HG02885 (cell line): ENCODE measurements at regions not wholly inside any gene's neighbourhood (a gene's known extent, or its start where the extent isn't known, plus 50 kb on each side); places are given as distances from the start of the nearest gene placed in this dataset.

ENCODE experiments used
- ATAC-seq: cut with Tn5 transposase; IDR thresholded peaks from one replicate; pipeline ENCODE4 v1.9.1; 2021; ENCODE audit warnings: mild to moderate bottlenecking; ENCODE audit not compliant: unreplicated experiment, poor library complexity

DNA sequence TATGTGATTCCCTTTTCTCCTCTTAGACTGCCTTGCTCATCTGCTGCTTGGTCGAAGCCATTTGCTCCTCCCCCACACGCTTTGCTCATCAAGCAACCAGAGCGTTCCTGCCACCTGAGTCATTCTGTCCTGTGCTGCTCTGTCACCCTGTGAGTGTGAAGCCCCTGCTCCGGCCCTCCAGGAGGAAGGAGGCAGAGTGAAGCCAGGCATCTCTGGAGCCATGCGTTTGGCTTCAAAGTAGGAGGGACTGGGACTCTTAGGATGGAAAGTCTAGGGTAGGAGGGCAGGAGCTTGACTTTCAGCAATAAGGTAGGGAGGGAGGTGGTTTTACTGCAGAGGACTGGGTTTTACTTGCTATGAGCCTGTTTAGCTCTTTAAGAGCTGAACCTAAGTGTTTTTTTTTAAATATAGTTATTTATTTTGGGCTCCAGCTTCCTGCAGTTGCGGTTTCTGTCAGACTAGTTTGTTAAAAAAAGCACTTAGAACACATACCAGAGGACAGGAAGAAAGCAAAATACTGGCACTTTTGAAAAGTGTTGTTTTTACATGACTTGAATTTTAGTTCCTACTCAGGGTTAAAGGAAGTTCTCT lies 63.6 kb downstream of the SPINK2 start:
- peak; percentile 91 for ATAC-seq

DNA sequence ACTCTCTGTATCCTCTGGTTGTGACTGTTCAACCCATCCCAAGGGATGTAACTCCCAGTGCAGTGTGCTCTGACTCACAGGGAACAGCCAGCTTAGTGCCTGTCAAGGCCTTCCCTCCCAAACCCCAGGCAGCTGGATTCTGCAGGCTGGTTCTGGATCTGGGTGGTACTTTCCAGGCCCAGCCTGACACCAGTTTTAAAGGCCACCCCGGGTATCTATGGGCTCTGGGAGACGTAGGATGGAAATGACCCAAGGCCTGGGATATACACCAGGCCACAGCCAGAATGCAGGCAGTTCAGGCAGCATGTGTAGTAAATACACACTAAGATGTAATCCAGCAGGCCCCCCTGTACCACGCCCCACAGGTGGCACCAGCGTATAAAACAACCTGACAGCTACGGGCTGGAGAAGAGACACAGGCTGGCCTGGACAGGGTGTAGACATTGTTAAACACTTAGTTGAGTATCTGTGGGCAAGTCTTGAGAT lies 64.2 kb downstream of the SPINK2 start:
- peak; percentile 45 for ATAC-seq

DNA sequence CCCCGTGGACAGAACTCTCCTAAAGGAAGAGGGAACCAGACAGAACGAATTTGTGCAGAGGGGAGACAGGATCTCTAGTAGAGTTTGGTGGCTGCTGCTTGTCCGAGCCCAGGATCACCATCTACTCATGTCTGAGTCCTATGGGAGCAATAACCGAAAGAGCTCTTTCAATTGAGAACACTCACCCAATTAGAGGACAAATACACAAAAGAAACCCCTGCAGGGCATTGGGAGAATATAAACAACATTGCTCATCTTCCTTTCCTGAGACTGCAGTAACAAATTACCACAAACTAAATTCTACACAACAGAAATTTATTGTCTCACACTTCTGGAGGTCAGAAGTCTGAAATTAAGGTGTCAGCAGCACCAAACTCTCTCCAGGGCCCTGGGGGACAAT lies 65.6 kb downstream of the SPINK2 start:
- no peak for ATAC-seq

DNA sequence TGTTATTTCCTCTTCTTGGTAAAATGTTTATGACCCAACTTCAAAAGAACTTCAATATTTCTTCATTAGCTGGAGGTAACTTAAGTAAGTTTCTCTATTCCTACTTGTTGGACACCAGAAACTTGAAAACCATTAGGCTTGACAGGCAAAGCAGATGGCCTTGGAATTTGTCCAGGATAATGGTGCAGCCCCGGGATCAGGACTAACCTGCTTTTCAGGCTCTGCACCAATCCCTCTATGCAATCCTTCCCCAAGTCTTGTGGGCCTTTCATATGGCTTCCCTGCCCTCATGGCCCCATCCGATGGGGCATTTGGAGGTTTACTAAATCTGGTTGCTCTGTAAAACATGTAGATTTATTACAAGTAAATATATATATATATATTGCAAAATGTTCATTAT lies 68.5 kb downstream of the SPINK2 start:
- no peak for ATAC-seq

DNA sequence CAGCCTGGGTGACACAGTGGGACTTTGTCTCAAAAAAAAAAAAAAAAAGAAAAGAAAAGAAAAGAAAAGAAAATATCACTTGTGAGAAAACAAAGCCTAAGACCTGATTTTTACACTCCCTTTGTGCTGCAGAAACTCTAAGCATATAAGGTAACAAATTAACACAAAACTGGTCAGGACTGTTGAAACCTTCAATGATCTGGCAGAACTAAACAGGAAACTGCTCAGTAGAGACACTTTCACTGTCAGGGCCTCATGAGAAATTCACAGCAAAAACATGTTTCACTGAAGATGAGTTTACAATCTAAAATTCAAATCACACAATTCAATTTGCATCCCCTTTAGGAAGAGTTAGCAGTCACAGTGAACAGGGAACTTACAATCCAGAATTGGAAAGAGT lies 69.1 kb upstream of the HOPX start:
- no peak for ATAC-seq

- ATAC-seq = no peak
Observed at GRCh38 chr4:56748271-56748670, 67.2 kb upstream of the HOPX start.

- no peak for ATAC-seq
Observed at GRCh38 chr4:56746639-56747038, 65.5 kb upstream of the HOPX start.

- no peak for ATAC-seq
Observed at GRCh38 chr4:56745042-56745441, 63.9 kb upstream of the HOPX start.

DNA sequence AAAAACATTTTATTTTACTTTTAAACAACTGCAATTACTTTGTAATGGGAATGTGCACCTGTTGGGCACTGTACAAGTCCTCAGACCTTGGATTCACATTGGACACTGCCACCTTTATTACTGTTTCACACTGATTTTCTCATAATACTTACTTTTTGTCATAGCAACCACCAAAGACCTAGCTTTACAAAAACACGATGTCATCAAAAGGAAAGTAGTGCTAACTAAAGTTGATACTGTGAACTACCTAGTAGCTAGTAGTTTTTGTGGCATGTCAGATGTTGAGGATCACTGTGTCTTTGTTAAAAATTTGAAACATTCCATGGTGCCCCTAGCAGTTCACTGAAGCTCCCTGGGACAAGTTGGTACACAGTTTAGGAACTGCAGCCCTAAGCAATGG lies 62.9 kb upstream of the HOPX start:
- no peak for ATAC-seq

GRCh38 chr4:56743550-56743949 lies 62.5 kb upstream of the HOPX start:
- ATAC-seq = no peak

- no peak for ATAC-seq
Observed at GRCh38 chr4:56742080-56742871, 61.2 kb upstream of the HOPX start.

DNA sequence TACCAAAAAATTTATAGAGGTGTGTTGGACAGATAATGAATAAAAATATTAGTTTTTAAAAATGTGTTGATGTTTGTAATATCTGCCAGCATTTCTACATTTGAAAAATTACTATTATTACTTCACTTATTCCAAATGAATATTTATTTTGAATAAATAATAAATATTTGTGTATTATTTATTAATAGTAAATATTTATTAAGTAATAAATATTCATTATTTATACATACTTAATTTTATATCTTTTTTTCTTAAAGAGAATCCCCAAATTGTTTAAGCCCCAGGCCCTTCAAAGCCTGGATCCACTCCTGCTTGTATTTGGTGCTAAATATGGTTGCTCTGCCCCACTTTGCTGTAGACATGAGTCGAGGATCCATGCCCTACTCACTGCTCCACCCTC lies 60.5 kb upstream of the HOPX start:
- no peak for ATAC-seq

DNA sequence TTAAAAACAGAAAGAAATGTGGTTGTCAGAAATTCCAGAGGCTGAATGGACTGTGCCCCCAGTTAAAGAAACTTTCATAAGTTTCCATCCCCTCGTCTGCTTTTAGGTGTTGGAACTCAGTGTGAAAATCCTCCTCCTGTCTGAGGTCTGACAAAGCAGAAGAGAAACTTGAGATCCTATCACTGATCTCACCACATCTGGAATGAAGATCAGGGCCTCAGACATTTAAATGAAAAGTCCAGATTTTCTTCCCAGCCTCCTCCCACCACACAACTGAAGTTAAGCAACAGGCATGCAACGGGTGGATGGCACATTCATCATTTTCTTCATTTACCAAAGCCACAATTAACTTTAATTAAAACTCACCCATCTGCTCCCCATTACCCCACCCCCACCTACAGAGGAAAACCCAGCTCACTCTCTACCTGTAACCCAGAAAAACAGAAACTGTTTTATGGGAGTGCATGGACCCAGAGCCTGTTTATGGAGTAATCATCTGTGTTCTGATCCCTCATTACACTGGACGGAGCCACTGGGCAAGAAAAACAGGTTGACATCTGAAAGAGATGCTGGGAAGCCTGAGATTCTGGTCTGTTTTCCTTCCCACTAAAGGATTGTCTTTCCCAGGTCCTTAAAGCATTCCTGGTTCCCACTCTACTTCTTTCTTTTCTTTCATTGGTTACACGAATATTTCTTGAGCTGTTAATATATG lies 58.1 kb upstream of the HOPX start:
- no peak for ATAC-seq

- ATAC-seq = no peak
Observed at GRCh38 chr4:56737666-56738065, 56.6 kb upstream of the HOPX start.

GRCh38 chr4:56733352-56733751 lies 52.3 kb upstream of the HOPX start:
- ATAC-seq = no peak

DNA sequence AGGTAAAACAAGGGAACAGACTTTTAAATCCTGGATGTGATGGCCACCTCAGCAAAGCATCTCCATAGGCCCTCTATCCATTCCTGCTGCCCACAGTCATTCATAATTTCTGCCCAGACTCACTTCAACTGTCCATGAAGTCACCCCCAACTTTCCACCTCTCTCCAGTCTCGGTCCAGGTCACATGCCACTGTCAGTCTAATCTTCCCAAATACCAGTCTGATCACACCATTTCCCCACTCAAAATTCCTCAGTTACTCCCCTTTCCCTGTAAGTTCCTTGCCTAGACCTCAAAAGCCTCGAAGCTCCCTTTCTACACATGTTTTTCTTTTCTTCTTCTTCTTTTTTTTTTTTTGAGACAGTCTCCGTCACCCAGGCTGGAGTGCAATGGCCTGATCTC lies 51.2 kb upstream of the HOPX start:
- ATAC-seq = no peak

DNA sequence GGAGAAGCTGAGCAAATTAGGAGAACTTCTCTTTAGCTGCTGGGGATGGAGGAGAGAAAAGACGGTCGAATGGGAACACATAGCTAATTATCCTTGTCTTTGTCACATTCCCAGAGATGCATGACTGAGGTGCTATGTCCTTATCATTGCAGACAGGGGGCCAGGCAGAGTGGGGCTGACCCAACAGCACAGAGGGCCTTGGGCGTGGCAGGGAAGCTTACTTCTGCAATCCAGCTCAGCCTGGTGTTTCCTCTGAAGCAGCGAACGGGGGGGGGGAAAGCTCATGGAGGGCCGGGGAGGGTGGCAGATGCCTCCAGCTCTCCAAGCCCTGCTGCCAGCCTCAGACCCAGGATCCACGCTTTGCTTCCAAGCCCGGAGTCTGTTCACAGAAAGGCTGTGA lies 50.8 kb upstream of the HOPX start:
- no peak for ATAC-seq
